MCF 10A (cell line): ENCODE measurements at regions not wholly inside any gene's neighbourhood (a gene's known extent, or its start where the extent isn't known, plus 50 kb on each side); places are given as distances from the start of the nearest gene placed in this dataset.

ENCODE experiments used
- BruUV-seq: library from RNA; stranded (reverse); fragments of 400-500 nt; replicated peaks from 2 replicates; lab custom pipeline; 2021; lab: Mats Ljungman, UMichigan
- CTCF ChIA-PET: fragments of 300-600 bp; sonication (Branson Sonifier 250); formaldehyde crosslinking; extraction: SDS; loops from one replicate; lab custom pipeline; 2021; ENCODE audit warnings: antibody characterized with exemption, inconsistent platforms; lab: Yijun Ruan, JAX
- POLR2A ChIA-PET: fragments of 300-600, 350-650 bp; sonication (Branson Sonifier 250); formaldehyde crosslinking; extraction: SDS; loops from one replicate; lab custom pipeline; 2020; ENCODE audit warnings: antibody characterized with exemption, inconsistent platforms; lab: Yijun Ruan, JAX
- DNase-seq: peaks from one replicate; pipeline ENCODE4 v3.0.0-alpha.2; 2018; ENCODE audit not compliant: unreplicated experiment
- H3K27ac Mint-ChIP-seq: one replicate; pipeline ENCODE4 v1.8.0; 2022; ENCODE audit warnings: mild to moderate bottlenecking, low read depth, mixed read lengths; ENCODE audit not compliant: unreplicated experiment
- H3K27me3 Mint-ChIP-seq: one replicate; pipeline ENCODE4 v1.8.0; 2022; ENCODE audit warnings: mixed read lengths; ENCODE audit not compliant: insufficient read depth, unreplicated experiment
- H3K36me3 Mint-ChIP-seq: one replicate; pipeline ENCODE4 v1.8.0; 2022; ENCODE audit warnings: mild to moderate bottlenecking, moderate library complexity, mixed read lengths; ENCODE audit not compliant: insufficient read depth, unreplicated experiment
- H3K4me1 Mint-ChIP-seq: one replicate; pipeline ENCODE4 v1.8.0; 2022; ENCODE audit warnings: mixed read lengths; ENCODE audit not compliant: insufficient read depth, unreplicated experiment
- H3K4me3 Mint-ChIP-seq: one replicate; pipeline ENCODE4 v1.8.0; 2022; ENCODE audit warnings: mild to moderate bottlenecking, moderate library complexity, mixed read lengths; ENCODE audit not compliant: unreplicated experiment
- H3K9me3 Mint-ChIP-seq: one replicate; pipeline ENCODE4 v1.8.0; 2022; ENCODE audit warnings: mixed read lengths; ENCODE audit not compliant: unreplicated experiment
- intact Hi-C: fragments of 100-400 bp; cut with micrococcal nuclease; formaldehyde crosslinking; loops from 2 replicates; pipeline ENCODE4 v1.14.1; 2022
- TF ChIP-seq, protein P1 (sequence below): fragments of 200-600 bp; IDR thresholded peaks from one replicate; pipeline ENCODE4 v1.8.0; 2022; ENCODE audit warnings: antibody characterized with exemption, mild to moderate bottlenecking; ENCODE audit not compliant: unreplicated experiment

DNA sequence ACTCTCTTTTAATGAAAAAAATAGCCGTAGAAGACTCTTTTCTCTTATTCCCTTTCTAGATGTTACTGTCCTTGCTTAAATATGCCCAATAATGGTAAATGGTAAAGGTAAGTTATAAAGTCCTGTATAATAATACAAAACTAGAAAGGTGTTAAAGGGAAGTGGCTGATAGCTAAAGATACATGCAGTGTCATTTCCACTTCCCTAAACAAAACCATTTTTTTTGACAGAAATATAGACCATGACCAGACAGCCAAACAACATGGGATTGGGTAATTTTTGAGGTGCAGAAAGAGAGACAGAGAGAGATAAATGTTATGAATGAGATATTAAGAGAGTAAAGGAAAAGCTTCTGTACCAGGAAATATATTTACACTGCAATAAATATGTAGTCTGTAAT lies 731.7 kb upstream of the REG3G start:
- ChIA-PET CTCF (interaction anchor here (0.5 to 1.0 kb wide), 3 partner anchors 174 to 747 kb away, joined by 3 read pairs; no protein-coding TSS in a partner anchor), POLR2A (no interaction called here)
- Mint-ChIP-seq H3K4me3 (no peak overlapping the region), H3K27ac (no peak overlapping the region), H3K36me3 (no peaks in the 10 kb centered on the region), H3K4me1 (no peaks in the 10 kb centered on the region), H3K9me3 (no peaks in the 10 kb centered on the region), H3K27me3 (no peaks in the 10 kb centered on the region)
- no TSS peak for BruUV-seq
- DNase-seq, result no peak
- intact Hi-C loops, result no loop called here
- TF ChIP-seq, protein P1, sequence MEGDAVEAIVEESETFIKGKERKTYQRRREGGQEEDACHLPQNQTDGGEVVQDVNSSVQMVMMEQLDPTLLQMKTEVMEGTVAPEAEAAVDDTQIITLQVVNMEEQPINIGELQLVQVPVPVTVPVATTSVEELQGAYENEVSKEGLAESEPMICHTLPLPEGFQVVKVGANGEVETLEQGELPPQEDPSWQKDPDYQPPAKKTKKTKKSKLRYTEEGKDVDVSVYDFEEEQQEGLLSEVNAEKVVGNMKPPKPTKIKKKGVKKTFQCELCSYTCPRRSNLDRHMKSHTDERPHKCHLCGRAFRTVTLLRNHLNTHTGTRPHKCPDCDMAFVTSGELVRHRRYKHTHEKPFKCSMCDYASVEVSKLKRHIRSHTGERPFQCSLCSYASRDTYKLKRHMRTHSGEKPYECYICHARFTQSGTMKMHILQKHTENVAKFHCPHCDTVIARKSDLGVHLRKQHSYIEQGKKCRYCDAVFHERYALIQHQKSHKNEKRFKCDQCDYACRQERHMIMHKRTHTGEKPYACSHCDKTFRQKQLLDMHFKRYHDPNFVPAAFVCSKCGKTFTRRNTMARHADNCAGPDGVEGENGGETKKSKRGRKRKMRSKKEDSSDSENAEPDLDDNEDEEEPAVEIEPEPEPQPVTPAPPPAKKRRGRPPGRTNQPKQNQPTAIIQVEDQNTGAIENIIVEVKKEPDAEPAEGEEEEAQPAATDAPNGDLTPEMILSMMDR, result no peak

DNA sequence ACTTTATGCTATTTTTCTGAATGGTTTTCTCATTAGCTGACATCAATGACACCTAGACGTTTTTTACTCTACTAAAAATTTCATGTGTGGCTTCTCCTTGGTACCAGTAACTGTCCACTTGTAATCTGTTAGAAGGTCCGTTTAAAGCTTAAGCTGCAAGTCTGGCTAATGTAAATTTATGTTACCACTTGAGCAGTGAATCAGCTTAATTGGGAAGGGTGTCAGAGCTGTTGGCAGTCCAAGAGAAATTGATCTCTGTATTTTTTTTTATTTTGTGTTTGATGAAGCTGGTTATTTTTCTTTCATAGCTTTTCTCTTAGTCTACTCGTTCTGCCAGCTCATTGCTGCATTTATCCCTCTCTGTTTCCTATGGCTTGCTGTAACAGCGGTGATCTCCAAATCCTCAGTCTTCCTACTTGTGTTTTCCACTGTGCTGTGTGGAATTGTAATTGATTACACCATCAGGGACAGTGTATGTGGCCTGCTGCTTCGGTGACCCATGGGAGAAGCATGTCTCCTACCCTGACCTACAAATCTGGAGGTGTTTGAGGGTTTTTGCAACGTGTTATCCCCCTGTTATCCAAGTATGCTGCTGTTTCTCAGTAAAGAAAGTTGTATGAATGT lies 724.2 kb upstream of the REG3G start:
- CTCF ChIA-PET, result no interaction called here

DNA sequence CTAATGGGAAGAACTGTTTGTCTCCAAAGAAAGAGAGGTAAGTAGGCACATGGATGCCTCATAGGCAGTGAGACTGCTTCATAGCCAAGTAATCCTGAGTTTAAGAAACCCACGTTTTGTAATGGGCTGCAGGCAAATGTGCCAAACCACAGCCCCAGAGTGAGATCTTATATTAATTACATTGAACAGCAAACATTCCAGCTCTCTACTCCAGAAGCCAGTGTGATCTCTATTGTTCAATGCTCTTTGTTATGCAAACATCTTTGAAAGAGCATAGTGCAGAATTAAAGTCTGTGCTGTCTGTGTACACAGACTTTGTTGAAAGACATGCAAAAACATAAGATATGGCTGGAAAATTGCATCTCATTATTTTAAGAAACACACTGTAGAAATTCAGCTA lies 720.8 kb upstream of the REG3G start:
- CTCF ChIA-PET, result no interaction called here
- POLR2A ChIA-PET, result no interaction called here
- no TSS peak for BruUV-seq
- no peak overlapping the region for H3K27ac Mint-ChIP-seq
- no peaks in the 10 kb centered on the region for H3K36me3 Mint-ChIP-seq
- H3K27me3 Mint-ChIP-seq, result peaks cover 11% of the 10 kb centered on the region
- TF ChIP-seq, protein P1, result no peak
- DNase-seq, result no peak
- no peaks in the 10 kb centered on the region for H3K9me3 Mint-ChIP-seq
- H3K4me3 Mint-ChIP-seq, result no peak overlapping the region
- intact Hi-C loops, result no loop called here
- no peaks in the 10 kb centered on the region for H3K4me1 Mint-ChIP-seq

More for the DNA sequence above, 724.2 kb upstream of the REG3G start:
- TF ChIP-seq, protein P1, result no peak
- BruUV-seq, result no TSS peak
- intact Hi-C loops, result no loop called here
- no peak overlapping the region for H3K4me3 Mint-ChIP-seq
- H3K9me3 Mint-ChIP-seq, result no peaks in the 10 kb centered on the region
- DNase-seq, result no peak
- H3K27ac Mint-ChIP-seq, result no peak overlapping the region
- H3K4me1 Mint-ChIP-seq, result no peaks in the 10 kb centered on the region
- H3K36me3 Mint-ChIP-seq, result no peaks in the 10 kb centered on the region
- peaks cover 11% of the 10 kb centered on the region for H3K27me3 Mint-ChIP-seq
- POLR2A ChIA-PET, result no interaction called here

DNA sequence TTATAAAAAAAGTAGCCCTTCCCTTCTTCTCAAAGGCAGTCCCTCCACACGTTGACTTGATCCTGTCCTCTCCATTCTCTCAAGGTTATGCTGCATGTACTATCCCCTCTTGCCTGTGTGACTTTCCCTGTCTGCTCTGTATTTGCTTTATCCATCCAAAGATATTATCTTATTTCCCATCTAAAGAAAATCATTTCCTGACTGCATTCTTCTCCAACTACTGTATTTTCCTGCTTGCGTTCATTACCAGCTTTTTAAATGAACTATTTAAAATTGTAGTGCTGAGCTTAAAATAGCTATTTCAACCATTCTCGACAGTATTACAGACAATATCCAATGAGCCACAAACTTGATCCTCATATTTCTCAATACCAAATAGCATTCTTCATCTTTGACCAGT lies 716.0 kb upstream of the REG3G start:
- H3K4me1 Mint-ChIP-seq, result no peaks in the 10 kb centered on the region
- ChIA-PET POLR2A (no interaction called here), CTCF (no interaction called here)
- TF ChIP-seq, protein P1, result no peak
- no TSS peak for BruUV-seq
- H3K27me3 Mint-ChIP-seq, result no peaks in the 10 kb centered on the region
- DNase-seq, result no peak
- no peak overlapping the region for H3K27ac Mint-ChIP-seq
- no peaks in the 10 kb centered on the region for H3K9me3 Mint-ChIP-seq
- H3K4me3 Mint-ChIP-seq, result no peak overlapping the region
- no peaks in the 10 kb centered on the region for H3K36me3 Mint-ChIP-seq
- intact Hi-C loops, result no loop called here
